HG02981 (cell line): ENCODE measurements at regions not wholly inside any gene's neighbourhood (a gene's known extent, or its start where the extent isn't known, plus 50 kb on each side); places are given as distances from the start of the nearest gene placed in this dataset.

Source experiments
- ATAC-seq: cut with Tn5 transposase; IDR thresholded peaks from one replicate; pipeline ENCODE4 v1.9.1; 2021; ENCODE audit warnings: mild to moderate bottlenecking, moderate library complexity; ENCODE audit not compliant: unreplicated experiment

GRCh38 chr2:183283209-183283608, 159.0 kb downstream of the NUP35 start:
- ATAC-seq = no peak

GRCh38 chr2:183284606-183285005, 160.4 kb downstream of the NUP35 start:
- ATAC-seq = no peak

- no peak for ATAC-seq
These were observed 167.2 kb downstream of the NUP35 start for GRCh38 chr2:183291436-183291835.

- ATAC-seq = no peak
These were observed 167.8 kb downstream of the NUP35 start for GRCh38 chr2:183292028-183292427.

- ATAC-seq = no peak
These were observed 215.1 kb downstream of the NUP35 start for GRCh38 chr2:183339311-183339710.

GRCh38 chr2:183341057-183341456, 216.8 kb downstream of the NUP35 start:
- ATAC-seq = no peak

GRCh38 chr2:183347969-183348368, 223.7 kb downstream of the NUP35 start:
- no peak for ATAC-seq

- ATAC-seq = peak; percentile 65
These were observed 224.2 kb downstream of the NUP35 start for GRCh38 chr2:183348492-183348891.

- no peak for ATAC-seq
These were observed 224.8 kb downstream of the NUP35 start for GRCh38 chr2:183349091-183349490.

GRCh38 chr2:183359867-183360266, 235.6 kb downstream of the NUP35 start:
- ATAC-seq = no peak

GRCh38 chr2:183371545-183371944, 247.3 kb downstream of the NUP35 start:
- ATAC-seq = no peak

GRCh38 chr2:183375821-183376220, 251.6 kb downstream of the NUP35 start:
- no peak for ATAC-seq

- no peak for ATAC-seq
These were observed 259.6 kb downstream of the NUP35 start for GRCh38 chr2:183383854-183384253.

- ATAC-seq = no peak
These were observed 265.4 kb downstream of the NUP35 start for GRCh38 chr2:183389546-183390080.

- no peak for ATAC-seq
These were observed 265.9 kb downstream of the NUP35 start for GRCh38 chr2:183390109-183390508.

GRCh38 chr2:183404392-183404791, 280.1 kb downstream of the NUP35 start:
- ATAC-seq = no peak

GRCh38 chr2:183408562-183408961, 284.3 kb downstream of the NUP35 start:
- no peak for ATAC-seq

GRCh38 chr2:183409662-183410061, 285.4 kb downstream of the NUP35 start:
- ATAC-seq = no peak

- no peak for ATAC-seq
These were observed 292.5 kb downstream of the NUP35 start for GRCh38 chr2:183416753-183417152.

- ATAC-seq = no peak
These were observed 302.6 kb downstream of the NUP35 start for GRCh38 chr2:183426825-183427224.

GRCh38 chr2:183427558-183427957, 303.3 kb downstream of the NUP35 start:
- no peak for ATAC-seq

- no peak for ATAC-seq
These were observed 304.6 kb downstream of the NUP35 start for GRCh38 chr2:183428881-183429280.

GRCh38 chr2:183438541-183438940, 314.3 kb downstream of the NUP35 start:
- ATAC-seq = no peak
